Breast epithelium (tissue), 4 donors: ENCODE measurements at regions not wholly inside any gene's neighbourhood (a gene's known extent, or its start where the extent isn't known, plus 50 kb on each side); places are given as distances from the start of the nearest gene placed in this dataset.

Experiments
- DNase-seq, 2 donors: peaks; one replicate each; pipeline ENCODE4 v3.0.0-alpha.2; 2019; ENCODE audit warnings: low spot score in 2 of 2
- H3K27ac ChIP-seq, 2 donors: fragments of 200-600 bp; sonication (generic) in 1 of 2; one replicate each; pipeline ENCODE4 v1.5.1; 2016 to 2019; ENCODE audit warnings: mild to moderate bottlenecking in 1 of 2
- H3K27me3 ChIP-seq, 2 donors: fragments of 200-600 bp; sonication (generic) in 1 of 2; one replicate each; pipeline versions ENCODE4 v1.5.1 to v1.6.0; 2017 to 2019; ENCODE audit warnings: control low read depth in 1 of 2, mild to moderate bottlenecking in 1 of 2
- H3K36me3 ChIP-seq: fragments of 200-600 bp; one replicate; pipeline ENCODE4 v1.5.1; 2019
- H3K4me1 ChIP-seq, 2 donors: fragments of 200-600 bp; sonication (generic); one replicate each; pipeline ENCODE4 v1.5.1; 2016 to 2019; ENCODE audit warnings: control low read depth in 1 of 2
- H3K4me3 ChIP-seq, 3 donors: fragments of 200-600 bp; sonication (generic); 1 replicate in 2 of 3; 2 replicates in 1 of 3; pipeline ENCODE4 v1.5.1; 2016 to 2019; ENCODE audit warnings: mild to moderate bottlenecking in 3 of 3, moderate library complexity in 2 of 3
- H3K9me3 ChIP-seq, 2 donors: fragments of 200-600 bp; sonication (generic) in 1 of 2; one replicate each; pipeline ENCODE4 v1.5.1; 2016 to 2019; ENCODE audit warnings: control low read depth in 1 of 2
- CTCF ChIP-seq, 3 donors: fragments of 450-650 bp; IDR thresholded peaks; one replicate each; pipeline ENCODE4 v1.5.1; 2016 to 2017; ENCODE audit warnings: antibody characterized with exemption in 3 of 3, mild to moderate bottlenecking in 3 of 3, moderate library complexity in 3 of 3
- POLR2A ChIP-seq: fragments of 450-650 bp; IDR thresholded peaks from one replicate; pipeline ENCODE4 v1.6.1; 2016; ENCODE audit warnings: antibody characterized with exemption, mild to moderate bottlenecking, moderate library complexity
- POLR2AphosphoS5 ChIP-seq, 3 donors: sonication (generic); formaldehyde crosslinking; IDR thresholded peaks; one replicate each; pipeline ENCODE4 v1.6.1; 2017; ENCODE audit warnings: antibody characterized with exemption in 3 of 3
- intact Hi-C: fragments of 100-400 bp; cut with DNase I; formaldehyde crosslinking; loops from one replicate; pipeline ENCODE4 v1.15.1; 2023; ENCODE audit warnings: low total_unique reads

GRCh38 chr12:89217472-89217871 is 134.8 kb downstream of the DUSP6 start:
- intact Hi-C loops, result no loop called here
- Histone ChIP-seq H3K36me3 (no peaks in the 10 kb centered on the region), H3K4me3 (no peak overlapping the region), H3K9me3 (no peaks in the 10 kb centered on the region), H3K4me1 (no peaks in the 10 kb centered on the region), H3K27ac (no peak overlapping the region), H3K27me3 (no peaks in the 10 kb centered on the region)
- DNase-seq, result no peak
- no peak for TF ChIP-seq CTCF (IDR thresholded peaks at IDR 0.05)
- no peak for TF ChIP-seq POLR2AphosphoS5 (IDR thresholded peaks at IDR 0.05)
- TF ChIP-seq POLR2A, result no peak

- no peak overlapping the region for H3K4me3 ChIP-seq
- TF ChIP-seq CTCF (IDR thresholded peaks at IDR 0.05), result no peak
- intact Hi-C loops, result no loop called here
- H3K36me3 ChIP-seq, result no peaks in the 10 kb centered on the region
- no peak overlapping the region for H3K27ac ChIP-seq
- no peaks in the 10 kb centered on the region for H3K4me1 ChIP-seq
- no peaks in the 10 kb centered on the region for H3K27me3 ChIP-seq
- DNase-seq, result no peak
- no peaks in the 10 kb centered on the region for H3K9me3 ChIP-seq
Observed at GRCh38 chr12:89216211-89216952, 135.9 kb downstream of the DUSP6 start.

- H3K4me1 ChIP-seq, result no peaks in the 10 kb centered on the region
- H3K36me3 ChIP-seq, result no peaks in the 10 kb centered on the region
- H3K4me3 ChIP-seq, result no peak overlapping the region
- intact Hi-C loops, result no loop called here
- TF ChIP-seq POLR2AphosphoS5 (IDR thresholded peaks at IDR 0.05), result no peak
- no peak for TF ChIP-seq POLR2A
- TF ChIP-seq CTCF (IDR thresholded peaks at IDR 0.05), result no peak
- H3K27ac ChIP-seq, result no peak overlapping the region
- H3K9me3 ChIP-seq, result no peaks in the 10 kb centered on the region
- no peak for DNase-seq
- no peaks in the 10 kb centered on the region for H3K27me3 ChIP-seq
Observed at GRCh38 chr12:89215196-89215595, 137.1 kb downstream of the DUSP6 start.

GRCh38 chr12:89213747-89214146 is 138.6 kb downstream of the DUSP6 start:
- no peaks in the 10 kb centered on the region for H3K27me3 ChIP-seq
- H3K27ac ChIP-seq, result peak overlapping the region in 1 of 2 donors; percentile 8
- DNase-seq, result no peak
- H3K4me1 ChIP-seq, result no peaks in the 10 kb centered on the region
- no peak overlapping the region for H3K4me3 ChIP-seq
- no peaks in the 10 kb centered on the region for H3K9me3 ChIP-seq
- no peaks in the 10 kb centered on the region for H3K36me3 ChIP-seq
- no peak for TF ChIP-seq POLR2A
- no peak for TF ChIP-seq POLR2AphosphoS5 (IDR thresholded peaks at IDR 0.05)
- TF ChIP-seq CTCF (IDR thresholded peaks at IDR 0.05), result no peak
- intact Hi-C loops, result no loop called here

- peak overlapping the region; percentile 56 to 60 for H3K27ac ChIP-seq
- H3K27me3 ChIP-seq, result no peaks in the 10 kb centered on the region
- intact Hi-C loops, result no loop called here
- TF ChIP-seq POLR2A, result no peak
- no peak for TF ChIP-seq CTCF (IDR thresholded peaks at IDR 0.05)
- TF ChIP-seq POLR2AphosphoS5 (IDR thresholded peaks at IDR 0.05), result no peak
- no peaks in the 10 kb centered on the region for H3K4me1 ChIP-seq
- H3K9me3 ChIP-seq, result no peaks in the 10 kb centered on the region
- H3K4me3 ChIP-seq, result no peak overlapping the region
- H3K36me3 ChIP-seq, result no peaks in the 10 kb centered on the region
- no peak for DNase-seq
Observed at GRCh38 chr12:89213139-89213538, 139.2 kb downstream of the DUSP6 start.
